Stimulated activated naive B cell treated with anti-CD40 and anti-IgM and Interleukin-4, amounts not matched to agents 10 μg/mL and 1 μg/mL and 100 μg/mL, for 72 hours (primary cell): ENCODE measurements at regions not wholly inside any gene's neighbourhood (a gene's known extent, or its start where the extent isn't known, plus 50 kb on each side); places are given as distances from the start of the nearest gene placed in this dataset.
"Not testable (repeated sequence)": the region's sequence is repeated elsewhere in the genome, so short reads cannot be mapped to it uniquely, and the experiment has no call there.

Experiments used
- ATAC-seq, 2 donors: fragments of 150-1000 bp; cut with Tn5 transposase; replicated peaks; 2 replicates each; pipeline ENCODE4 v1.10.0; 2021; ENCODE audit warnings: moderate library complexity in 1 of 2
- DNase-seq: peaks from one replicate; pipeline ENCODE4 v3.0.0; 2021
- H3K27ac Mint-ChIP-seq: one replicate; pipeline ENCODE4 v1.8.0; 2022; ENCODE audit warnings: mild to moderate bottlenecking, mixed read lengths
- H3K27me3 Mint-ChIP-seq, 2 donors: one replicate each; pipeline ENCODE4 v1.8.0; 2022; ENCODE audit warnings: mixed read lengths in 2 of 2
- H3K36me3 Mint-ChIP-seq, 2 donors: one replicate each; pipeline ENCODE4 v1.8.0; 2022; ENCODE audit warnings: mixed read lengths in 2 of 2, mild to moderate bottlenecking in 1 of 2
- H3K4me1 Mint-ChIP-seq, 2 donors: one replicate each; pipeline ENCODE4 v1.8.0; 2022; ENCODE audit warnings: mixed read lengths in 2 of 2, mild to moderate bottlenecking in 1 of 2
- H3K4me3 Mint-ChIP-seq, 2 donors: one replicate each; pipeline ENCODE4 v1.8.0; 2022; ENCODE audit warnings: mild to moderate bottlenecking in 2 of 2, mixed read lengths in 2 of 2, moderate library complexity in 1 of 2
- H3K9me3 Mint-ChIP-seq, 2 donors: one replicate each; pipeline ENCODE4 v1.8.0; 2022; ENCODE audit warnings: mixed read lengths in 2 of 2, mild to moderate bottlenecking in 1 of 2

DNA sequence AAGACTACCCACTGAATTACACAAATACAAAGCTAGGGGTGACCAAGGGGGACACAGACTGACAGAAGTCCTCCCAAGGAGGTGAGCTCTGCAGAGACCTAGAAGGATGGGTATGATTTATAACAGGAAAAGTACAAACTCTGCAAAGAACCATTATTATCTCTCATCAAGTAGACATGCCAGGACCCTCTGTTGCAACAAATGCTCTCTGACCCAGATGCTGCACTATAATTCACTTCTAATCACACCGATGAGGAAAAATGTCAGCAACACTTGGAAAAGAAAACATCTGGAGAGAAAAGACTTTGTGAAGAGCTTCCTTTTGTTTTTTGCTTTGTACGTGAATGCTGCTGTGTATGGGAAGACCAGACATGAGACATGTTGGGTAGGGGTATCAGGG lies 178.3 kb upstream of the PDE1C start:
- ATAC-seq, result no peak
- Mint-ChIP-seq H3K36me3 (no peaks in the 10 kb centered on the region), H3K9me3 (no peaks in the 10 kb centered on the region)

DNA sequence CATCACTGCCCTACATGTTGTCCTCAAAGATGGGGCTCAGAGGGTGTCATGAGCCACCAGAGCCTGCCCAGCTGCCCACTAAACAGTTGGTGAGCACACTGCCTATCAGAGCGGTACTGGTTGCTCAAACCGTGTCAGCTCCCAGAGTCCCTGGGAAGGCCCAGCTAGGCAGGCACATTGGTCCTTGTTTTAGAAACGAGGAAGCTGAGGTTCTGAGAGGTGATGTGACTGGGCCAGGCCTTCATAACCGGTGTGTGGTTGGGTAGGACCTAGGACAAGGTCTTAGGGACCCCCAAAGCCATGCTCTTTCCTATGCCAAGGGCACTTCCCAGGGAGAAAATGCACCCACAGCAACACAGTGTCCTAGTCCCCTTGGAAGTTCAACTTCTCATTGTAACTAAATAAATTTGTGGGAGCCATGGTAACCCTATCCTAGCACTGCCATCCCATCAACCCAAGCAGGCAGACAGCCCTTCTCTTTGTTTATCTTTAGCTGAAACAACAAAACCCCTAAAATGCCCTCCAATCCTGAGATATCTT lies 174.7 kb upstream of the PDE1C start:
- H3K4me1 Mint-ChIP-seq, result no peaks in the 10 kb centered on the region
- H3K4me3 Mint-ChIP-seq, result no peak overlapping the region
- ATAC-seq (no peak), DNase-seq (no peak)
- H3K36me3 Mint-ChIP-seq, result no peaks in the 10 kb centered on the region
- H3K27me3 Mint-ChIP-seq, result peaks cover 0 to 7% of the 10 kb centered on the region in 2 donors
- no peaks in the 10 kb centered on the region for H3K9me3 Mint-ChIP-seq
- H3K27ac Mint-ChIP-seq, result no peak overlapping the region

More for the DNA sequence above, 178.3 kb upstream of the PDE1C start:
- Mint-ChIP-seq H3K27ac (no peak overlapping the region), H3K4me1 (no peaks in the 10 kb centered on the region), H3K27me3 (peaks cover 12 to 16% of the 10 kb centered on the region in 2 donors), H3K4me3 (no peak overlapping the region)
- DNase-seq, result no peak

DNA sequence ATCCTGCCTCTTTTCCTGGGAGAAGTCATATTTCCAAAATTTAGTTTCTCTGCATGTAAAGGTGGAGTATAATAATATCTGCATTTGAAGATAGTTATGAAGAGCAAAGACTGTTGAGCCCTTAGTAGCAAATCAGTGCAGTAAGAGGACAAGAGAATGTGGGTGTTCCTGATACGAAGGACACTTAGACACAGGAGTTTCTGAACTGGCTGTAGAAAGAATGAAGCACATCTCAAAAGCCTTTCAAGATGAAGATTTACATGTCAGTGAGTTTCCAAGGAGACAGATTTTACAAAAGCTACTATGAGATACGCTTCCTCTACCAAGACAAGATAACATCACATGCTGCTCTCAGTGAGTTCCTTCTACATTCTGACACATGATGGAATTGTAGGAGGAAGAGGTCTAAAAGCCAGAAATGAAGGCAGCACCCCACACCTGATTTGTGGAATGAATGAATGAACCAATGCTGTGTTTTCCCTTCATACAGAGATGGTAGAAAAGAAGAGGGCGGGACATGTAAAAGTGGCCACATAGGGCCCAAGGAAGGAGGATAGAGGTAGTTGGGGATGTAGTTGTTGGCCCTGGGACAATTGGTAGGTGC lies 173.6 kb upstream of the PDE1C start:
- H3K27me3 Mint-ChIP-seq, result peaks cover 0 to 5% of the 10 kb centered on the region in 2 donors
- no peaks in the 10 kb centered on the region for H3K4me1 Mint-ChIP-seq
- no peak for ATAC-seq
- no peak overlapping the region for H3K27ac Mint-ChIP-seq
- DNase-seq, result no peak
- H3K36me3 Mint-ChIP-seq, result no peaks in the 10 kb centered on the region
- no peak overlapping the region for H3K4me3 Mint-ChIP-seq
- no peaks in the 10 kb centered on the region for H3K9me3 Mint-ChIP-seq

DNA sequence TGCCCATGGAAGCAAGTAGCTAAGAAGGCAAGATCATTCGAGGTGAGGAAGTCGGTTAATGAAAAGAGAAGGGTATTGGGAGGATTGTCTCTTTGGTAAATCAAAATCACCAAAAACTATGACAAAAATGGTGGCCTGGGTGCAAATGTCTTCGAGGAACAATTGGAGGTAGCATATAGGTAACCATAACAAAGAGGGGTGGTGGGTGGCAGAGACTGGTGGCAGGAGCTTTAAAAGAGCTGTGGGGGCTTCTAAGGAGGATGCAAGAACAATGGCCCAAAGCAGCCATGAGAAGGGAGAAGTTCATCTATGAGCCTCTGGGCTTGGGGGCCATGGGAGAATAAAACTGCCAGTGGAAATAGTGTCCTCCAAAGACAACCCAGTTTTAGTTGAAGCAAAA lies 172.2 kb upstream of the PDE1C start:
- no peak overlapping the region for H3K27ac Mint-ChIP-seq
- no peaks in the 10 kb centered on the region for H3K9me3 Mint-ChIP-seq
- DNase-seq (no peak), ATAC-seq (no peak)
- no peaks in the 10 kb centered on the region for H3K27me3 Mint-ChIP-seq
- no peaks in the 10 kb centered on the region for H3K4me1 Mint-ChIP-seq
- no peak overlapping the region for H3K4me3 Mint-ChIP-seq
- H3K36me3 Mint-ChIP-seq, result no peaks in the 10 kb centered on the region

DNA sequence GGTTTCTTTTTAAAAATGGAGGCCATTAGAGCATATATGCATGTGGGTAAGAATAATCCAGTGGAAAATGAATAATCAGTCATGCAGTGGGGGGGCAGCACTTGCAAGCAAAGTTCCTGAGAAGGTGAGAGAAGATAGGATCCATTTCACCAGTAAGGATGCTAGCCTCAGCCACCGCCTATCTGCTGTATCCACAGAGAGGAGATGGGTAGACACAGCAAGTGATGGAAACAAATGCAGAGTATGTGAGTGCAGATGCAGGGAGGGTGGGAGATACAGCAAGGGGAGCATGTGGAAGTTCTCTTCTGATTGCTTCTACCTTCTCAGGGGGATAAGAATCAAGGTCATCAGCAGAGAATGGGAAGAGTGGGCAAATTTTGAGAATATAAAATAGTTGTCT lies 171.4 kb upstream of the PDE1C start:
- Mint-ChIP-seq H3K4me3 (no peak overlapping the region), H3K27ac (no peak overlapping the region), H3K27me3 (no peaks in the 10 kb centered on the region), H3K36me3 (no peaks in the 10 kb centered on the region), H3K4me1 (no peaks in the 10 kb centered on the region), H3K9me3 (no peaks in the 10 kb centered on the region)
- no peak for DNase-seq
- ATAC-seq, result no peak

DNA sequence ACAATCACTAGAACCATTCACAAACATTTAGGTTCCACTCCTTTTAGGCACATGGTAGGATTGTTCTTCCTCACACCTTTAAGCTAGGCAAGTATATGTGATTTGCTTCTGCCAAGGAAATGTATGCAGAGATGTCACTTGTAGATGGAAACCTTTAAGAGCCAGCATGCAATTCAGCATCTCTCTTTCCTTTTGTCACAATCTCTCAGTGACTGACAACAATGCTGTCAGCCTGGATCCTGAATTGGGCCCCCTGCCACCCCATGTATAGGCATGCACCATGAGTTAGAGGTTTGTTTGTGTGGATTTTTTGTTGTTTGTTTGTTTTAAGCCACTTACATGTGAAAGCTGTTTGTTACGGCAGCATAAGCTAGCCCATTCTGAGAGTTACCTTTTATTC lies 169.6 kb upstream of the PDE1C start:
- Mint-ChIP-seq H3K9me3 (peaks cover 4 to 5% of the 10 kb centered on the region in 2 donors), H3K4me1 (no peaks in the 10 kb centered on the region), H3K4me3 (no peak overlapping the region), H3K27me3 (no peaks in the 10 kb centered on the region), H3K27ac (no peak overlapping the region), H3K36me3 (peaks cover 0 to 2% of the 10 kb centered on the region in 2 donors)
- ATAC-seq (no peak), DNase-seq (no peak)

DNA sequence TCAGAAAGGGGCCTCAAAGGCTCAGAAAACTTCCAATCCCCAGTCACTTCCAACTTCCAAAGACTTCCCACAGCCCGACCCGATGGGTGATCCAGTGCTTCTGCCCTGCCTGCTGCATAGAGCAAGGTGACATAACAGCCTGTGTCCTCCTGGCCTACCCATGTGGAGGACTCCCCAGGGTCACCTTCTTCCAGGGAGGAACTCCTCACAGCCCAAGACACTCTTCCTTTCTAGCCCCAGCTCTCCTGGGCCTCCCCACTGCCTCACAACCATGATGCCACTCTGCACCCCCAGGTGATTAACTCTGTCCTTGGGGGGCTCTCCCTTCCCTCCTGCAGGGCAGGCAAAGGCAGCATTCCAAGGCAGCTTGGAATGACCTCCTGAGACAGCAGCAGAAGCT lies 158.4 kb upstream of the PDE1C start:
- Mint-ChIP-seq H3K27me3 (no peaks in the 10 kb centered on the region), H3K4me3 (no peak overlapping the region), H3K9me3 (peaks cover 0 to 13% of the 10 kb centered on the region in 2 donors), H3K36me3 (no peaks in the 10 kb centered on the region), H3K27ac (no peak overlapping the region), H3K4me1 (no peaks in the 10 kb centered on the region)
- DNase-seq (no peak), ATAC-seq (no peak)

DNA sequence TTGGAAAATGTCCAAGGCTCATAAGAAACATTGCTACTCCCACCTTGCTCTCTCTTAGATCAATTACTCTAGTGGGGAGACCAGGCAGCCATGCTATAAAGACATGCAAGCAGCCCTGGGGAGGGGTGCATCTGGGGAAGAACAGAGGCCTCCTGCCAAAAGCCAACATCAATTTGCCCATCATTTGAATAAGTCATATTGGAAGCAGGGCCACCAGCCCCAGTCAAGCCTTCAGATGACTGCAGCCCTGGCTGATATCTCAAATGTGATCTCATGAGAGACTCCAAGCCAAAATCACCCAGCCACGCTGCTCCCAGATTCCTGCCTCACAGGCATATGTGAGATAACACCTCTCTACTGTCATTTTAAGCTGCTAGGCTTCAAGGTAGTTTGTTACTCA lies 157.5 kb upstream of the PDE1C start:
- H3K36me3 Mint-ChIP-seq, result no peaks in the 10 kb centered on the region
- no peak overlapping the region for H3K27ac Mint-ChIP-seq
- H3K9me3 Mint-ChIP-seq, result peaks cover 0 to 13% of the 10 kb centered on the region in 2 donors
- DNase-seq (no peak), ATAC-seq (no peak)
- no peaks in the 10 kb centered on the region for H3K27me3 Mint-ChIP-seq
- H3K4me1 Mint-ChIP-seq, result no peaks in the 10 kb centered on the region
- no peak overlapping the region for H3K4me3 Mint-ChIP-seq

DNA sequence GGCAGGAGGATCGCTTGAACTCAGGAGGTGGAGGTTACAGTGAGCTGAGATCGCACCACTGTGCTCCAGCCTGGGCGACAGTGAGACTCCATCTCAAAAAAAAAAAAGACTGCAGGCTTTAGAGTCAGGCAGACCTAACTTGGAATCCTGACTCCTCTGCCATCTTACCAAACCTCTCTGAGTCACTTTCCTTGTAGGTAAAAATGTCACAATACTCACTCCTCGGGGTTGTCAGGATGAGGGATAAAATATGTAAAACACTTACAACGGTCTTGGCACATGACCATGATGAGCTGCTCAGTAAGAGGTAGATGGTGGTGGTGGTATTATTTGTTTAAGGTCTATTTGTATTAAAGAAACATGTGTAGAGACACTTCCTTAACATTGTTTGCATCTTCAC lies 154.1 kb upstream of the PDE1C start:
- no peaks in the 10 kb centered on the region for H3K36me3 Mint-ChIP-seq
- ATAC-seq (no peak), DNase-seq (no peak)
- H3K27me3 Mint-ChIP-seq, result peaks cover 0 to 6% of the 10 kb centered on the region in 2 donors
- no peaks in the 10 kb centered on the region for H3K4me1 Mint-ChIP-seq
- no peak overlapping the region for H3K27ac Mint-ChIP-seq
- H3K4me3 Mint-ChIP-seq, result no peak overlapping the region
- peaks cover 5 to 12% of the 10 kb centered on the region in 2 donors for H3K9me3 Mint-ChIP-seq

DNA sequence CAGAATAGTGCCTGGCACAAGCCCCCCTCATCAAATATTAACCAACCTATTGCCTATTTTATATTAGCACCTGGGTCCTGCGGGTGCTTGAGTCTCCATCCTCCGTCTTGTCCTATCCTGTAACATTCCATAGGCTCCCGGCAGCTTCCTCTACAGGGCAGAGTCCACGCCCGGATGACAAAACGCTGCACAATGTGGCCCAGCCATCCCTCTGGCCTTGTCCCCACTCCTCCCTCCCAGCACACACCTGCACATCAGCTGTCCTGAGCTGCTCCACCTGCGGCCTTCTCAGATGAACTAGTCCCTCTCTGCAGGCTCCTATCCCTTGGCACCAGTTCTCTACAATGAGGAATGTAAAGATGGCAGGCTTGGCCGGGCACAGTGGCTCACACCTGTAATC lies 153.5 kb upstream of the PDE1C start:
- Mint-ChIP-seq H3K36me3 (no peaks in the 10 kb centered on the region), H3K4me3 (no peak overlapping the region), H3K9me3 (peaks cover 5 to 12% of the 10 kb centered on the region in 2 donors), H3K27ac (no peak overlapping the region), H3K27me3 (peaks cover 0 to 6% of the 10 kb centered on the region in 2 donors), H3K4me1 (no peaks in the 10 kb centered on the region)
- DNase-seq, result no peak
- ATAC-seq, result no peak

DNA sequence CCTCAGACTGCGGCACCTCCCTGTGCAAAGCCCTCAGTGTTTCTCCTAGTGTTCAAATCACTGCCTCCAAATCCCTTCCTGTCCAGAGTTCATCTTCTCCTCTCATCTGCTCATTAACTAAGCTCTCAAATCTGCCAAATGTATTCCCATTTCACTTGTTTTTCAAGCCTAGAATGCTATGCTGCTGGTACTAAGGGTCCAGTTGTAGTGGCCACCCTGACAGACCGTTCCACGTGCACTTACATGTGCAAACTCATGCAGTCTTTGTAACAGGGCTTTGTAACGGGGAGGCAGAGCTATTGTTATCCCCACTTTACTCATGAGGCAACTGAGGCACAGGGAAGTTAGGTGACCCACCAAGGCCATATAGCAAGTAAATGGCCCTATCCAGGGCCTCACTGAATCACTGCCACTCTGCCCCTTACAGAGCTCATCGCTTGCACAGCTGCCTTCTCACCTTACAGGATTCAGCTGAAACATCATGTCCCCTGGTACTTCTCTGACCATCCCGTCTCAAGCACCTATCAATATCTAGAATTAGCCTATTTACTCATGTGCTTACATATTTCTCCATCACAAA lies 153.0 kb upstream of the PDE1C start:
- H3K4me1 Mint-ChIP-seq, result no peaks in the 10 kb centered on the region
- H3K4me3 Mint-ChIP-seq, result no peak overlapping the region
- H3K27ac Mint-ChIP-seq, result no peak overlapping the region
- no peaks in the 10 kb centered on the region for H3K36me3 Mint-ChIP-seq
- peaks cover 0 to 6% of the 10 kb centered on the region in 2 donors for H3K27me3 Mint-ChIP-seq
- no peak for ATAC-seq
- H3K9me3 Mint-ChIP-seq, result peaks cover 5 to 12% of the 10 kb centered on the region in 2 donors
- DNase-seq, result no peak

DNA sequence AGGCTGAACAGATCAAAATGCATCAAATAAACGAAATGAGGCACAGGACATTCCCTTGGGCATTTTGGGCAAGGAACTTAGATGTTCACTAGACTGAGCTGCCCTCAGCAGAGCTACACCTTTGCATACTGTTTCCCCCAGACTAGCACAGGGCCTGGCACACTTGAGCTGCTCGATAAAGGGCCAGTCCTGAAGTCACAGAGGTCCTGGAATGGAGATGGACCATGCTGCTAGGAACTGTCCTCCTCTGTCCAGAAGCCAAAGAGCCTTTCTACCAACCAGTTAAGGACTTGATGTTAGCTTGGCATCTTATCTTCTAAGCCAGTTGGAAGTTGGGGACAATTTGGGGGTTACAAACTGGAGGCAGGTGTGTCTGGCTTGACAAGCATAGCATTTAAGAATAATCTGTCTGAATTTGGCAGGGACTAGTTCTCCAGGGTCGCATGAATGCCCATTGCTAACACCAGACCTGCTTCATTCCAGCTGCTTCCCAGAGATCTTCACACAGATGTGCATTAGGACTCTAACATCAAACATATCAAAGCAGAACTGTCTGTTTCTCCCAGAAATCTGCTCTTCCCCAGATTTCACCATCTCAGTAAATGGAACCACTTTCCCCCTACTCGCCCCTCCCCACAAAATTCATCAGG lies 152.2 kb upstream of the PDE1C start:
- no peak overlapping the region for H3K4me3 Mint-ChIP-seq
- ATAC-seq (no peak), DNase-seq (no peak)
- H3K4me1 Mint-ChIP-seq, result no peaks in the 10 kb centered on the region
- no peak overlapping the region for H3K27ac Mint-ChIP-seq
- H3K27me3 Mint-ChIP-seq, result peaks cover 0 to 6% of the 10 kb centered on the region in 2 donors
- H3K9me3 Mint-ChIP-seq, result peaks cover 5% of the 10 kb centered on the region in 2 donors
- no peaks in the 10 kb centered on the region for H3K36me3 Mint-ChIP-seq

DNA sequence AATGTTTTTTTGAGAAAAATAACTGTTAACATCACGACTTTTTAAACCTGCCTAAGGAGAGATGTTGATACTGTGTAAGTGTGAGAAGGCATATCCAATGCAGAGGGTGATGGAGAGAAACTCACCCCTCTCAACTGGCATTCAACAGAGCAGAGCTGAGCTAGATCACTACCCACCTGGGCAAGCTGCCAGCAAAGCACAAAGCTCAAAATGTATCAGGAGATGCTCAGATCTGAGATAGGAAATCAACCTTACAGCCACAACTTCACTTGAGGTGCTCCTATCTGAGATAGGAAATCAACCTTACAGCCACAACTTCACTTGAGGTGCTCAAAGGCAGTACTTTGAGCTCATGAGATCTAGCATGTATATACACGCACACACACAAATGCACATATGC lies 151.5 kb upstream of the PDE1C start:
- H3K4me1 Mint-ChIP-seq, result no peaks in the 10 kb centered on the region
- H3K27ac Mint-ChIP-seq, result no peak overlapping the region
- no peak overlapping the region for H3K4me3 Mint-ChIP-seq
- no peaks in the 10 kb centered on the region for H3K36me3 Mint-ChIP-seq
- peaks cover 0 to 6% of the 10 kb centered on the region in 2 donors for H3K27me3 Mint-ChIP-seq
- DNase-seq, result no peak
- ATAC-seq, result no peak
- peaks cover 3 to 5% of the 10 kb centered on the region in 2 donors for H3K9me3 Mint-ChIP-seq

DNA sequence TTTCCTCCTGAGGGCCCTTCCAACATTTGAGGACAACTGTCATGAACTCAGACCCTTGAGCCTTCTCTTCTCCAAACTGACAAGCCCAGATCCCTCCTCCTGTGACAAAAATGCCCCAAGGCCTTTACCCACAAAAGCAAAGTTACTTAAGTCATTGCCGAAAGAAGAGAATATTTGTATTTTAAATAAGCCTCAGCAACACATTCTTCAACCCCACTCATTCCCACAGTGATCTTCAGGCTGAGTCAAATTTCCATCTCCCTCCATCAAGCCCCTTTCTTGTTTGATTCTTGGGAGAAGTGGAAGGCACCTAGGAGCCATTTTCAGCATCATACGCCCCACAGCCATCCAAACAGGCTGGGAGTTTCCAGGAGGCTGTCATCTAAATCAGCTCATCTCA lies 150.8 kb upstream of the PDE1C start:
- H3K9me3 Mint-ChIP-seq, result peaks cover 3 to 5% of the 10 kb centered on the region in 2 donors

DNA sequence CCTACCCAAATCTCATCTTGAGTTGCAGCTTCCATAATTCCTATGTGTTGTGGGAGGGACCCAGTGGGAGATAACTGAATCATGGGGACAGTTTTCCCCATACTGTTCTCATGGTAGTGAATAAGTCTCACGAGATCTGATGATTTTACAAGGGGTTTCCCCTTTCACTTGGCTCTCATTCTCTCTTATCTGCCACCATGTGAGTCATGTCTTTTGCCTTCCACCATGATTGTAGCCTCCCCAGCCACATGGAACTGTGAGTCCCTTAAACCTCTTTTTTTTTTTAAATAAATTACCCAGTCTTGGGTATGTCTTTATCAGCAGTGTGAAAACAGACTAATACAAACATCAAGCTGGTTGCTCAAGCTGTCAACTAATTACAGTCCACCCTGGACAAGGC lies 149.6 kb upstream of the PDE1C start:
- H3K4me3 Mint-ChIP-seq, H3K27me3 Mint-ChIP-seq, H3K36me3 Mint-ChIP-seq, ATAC-seq, H3K4me1 Mint-ChIP-seq, DNase-seq, H3K27ac Mint-ChIP-seq, H3K9me3 Mint-ChIP-seq: not testable (repeated sequence)

More for the DNA sequence above, 150.8 kb upstream of the PDE1C start:
- H3K27me3 Mint-ChIP-seq, result peaks cover 0 to 6% of the 10 kb centered on the region in 2 donors
- no peak for DNase-seq
- no peak overlapping the region for H3K4me3 Mint-ChIP-seq
- ATAC-seq, result no peak
- no peaks in the 10 kb centered on the region for H3K4me1 Mint-ChIP-seq
- no peaks in the 10 kb centered on the region for H3K36me3 Mint-ChIP-seq
- H3K27ac Mint-ChIP-seq, result no peak overlapping the region
